Ovary (tissue), 7 donors: ENCODE measurements at regions not wholly inside any gene's neighbourhood (a gene's known extent, or its start where the extent isn't known, plus 50 kb on each side); places are given as distances from the start of the nearest gene placed in this dataset.

Source experiments
- DNase-seq, 5 donors: peaks; one replicate each; pipeline ENCODE4 v3.0.0-alpha.2; 2019 to 2020
- H3K27ac ChIP-seq, 2 donors: fragments of 200-600 bp; one replicate each; pipeline versions ENCODE4 v1.5.1 to v1.8.0; 2019 to 2022
- H3K27me3 ChIP-seq: fragments of 200-600 bp; one replicate; pipeline ENCODE4 v1.8.0; 2022
- H3K36me3 ChIP-seq: fragments of 200-600 bp; sonication (generic); one replicate; pipeline ENCODE4 v1.5.1; 2019
- H3K4me1 ChIP-seq: one replicate; pipeline ENCODE4 v1.8.1; 2013; ENCODE audit warnings: mild to moderate bottlenecking, moderate library complexity; ENCODE audit not compliant: insufficient read depth
- H3K4me3 ChIP-seq: fragments of 200-600 bp; sonication (generic); one replicate; pipeline ENCODE4 v1.5.1; 2017
- H3K9me3 ChIP-seq, 2 donors: fragments of 200-600 bp in 1 of 2; sonication (generic) in 1 of 2; one replicate each; pipeline versions ENCODE4 v1.5.1 to v1.8.1; 2013 to 2019; ENCODE audit warnings: mild to moderate bottlenecking in 1 of 2, moderate library complexity in 1 of 2
- EP300 ChIP-seq: sonication (generic); formaldehyde crosslinking; IDR thresholded peaks from one replicate; pipeline ENCODE4 v1.6.1; 2017; ENCODE audit warnings: antibody characterized with exemption
- POLR2A ChIP-seq: fragments of 450-650 bp; IDR thresholded peaks from one replicate; pipeline ENCODE4 v1.6.1; 2017; ENCODE audit warnings: antibody characterized with exemption, mild to moderate bottlenecking, moderate library complexity
- WGBS, 3 donors: extraction: QIAGEN DNeasy Blood & Tissue Kit in 1 of 3; methylation state at CpG; one replicate each; pipeline versions ENCODE4 v1.1.5 to v1.1.7; 2013 to 2017; 5-methylcytosine and 5-hydroxymethylcytosine counted together
- intact Hi-C, 4 donors: fragments of 100-400 bp; cut with DNase I; formaldehyde crosslinking; loops; one replicate each; pipeline versions ENCODE4 v1.11.0 to v1.15.1; 2022 to 2023
- TF ChIP-seq, protein P1 (sequence below), 3 donors: fragments of 450-650 bp in 2 of 3; fragments of 200-600 bp in 1 of 3; IDR thresholded peaks; one replicate each; pipeline versions ENCODE4 v1.5.1 to v1.8.0; 2016 to 2022; ENCODE audit warnings: antibody characterized with exemption in 3 of 3, mild to moderate bottlenecking in 1 of 3
- donor health status: DM: no; HTN: no; CAD: no; lungs with moderate emphysema.
- donor health status: DM: no; HTN: no; CAD: no.
- donor health status: Bipolar disorder and iron deficiency.
- donor health status: DM: no; HTN: no; CAD: no.
- donor health status: DM: yes; HTN: yes; CAD: no.

DNA sequence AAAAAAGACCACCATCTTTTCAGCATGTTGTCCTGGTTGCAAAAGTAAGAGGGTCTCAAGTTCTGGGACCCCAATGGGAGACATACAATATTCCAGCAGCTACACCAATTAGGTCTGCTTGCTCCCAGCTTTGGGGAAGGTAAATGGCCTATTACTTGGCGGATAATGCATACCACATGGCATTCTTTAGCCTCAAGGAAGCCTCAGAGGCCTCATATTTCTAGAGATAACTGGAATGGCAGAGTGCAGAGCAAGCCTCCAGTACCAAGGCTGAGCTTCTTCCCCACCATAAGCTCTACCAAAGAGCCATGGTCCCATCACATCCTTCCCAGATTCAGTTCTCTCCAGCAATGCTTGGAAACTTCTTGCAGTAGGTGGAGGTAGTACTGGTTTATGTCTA lies 493.8 kb downstream of the SHQ1 start:
- no peak for DNase-seq
- Histone ChIP-seq H3K27me3 (no peaks in the 10 kb centered on the region), H3K4me1 (no peaks in the 10 kb centered on the region), H3K9me3 (no peaks in the 10 kb centered on the region), H3K36me3 (no peaks in the 10 kb centered on the region), H3K27ac (no peak overlapping the region), H3K4me3 (no peak overlapping the region)
- TF ChIP-seq EP300 (no peak), POLR2A (no peak)
- TF ChIP-seq, protein P1, sequence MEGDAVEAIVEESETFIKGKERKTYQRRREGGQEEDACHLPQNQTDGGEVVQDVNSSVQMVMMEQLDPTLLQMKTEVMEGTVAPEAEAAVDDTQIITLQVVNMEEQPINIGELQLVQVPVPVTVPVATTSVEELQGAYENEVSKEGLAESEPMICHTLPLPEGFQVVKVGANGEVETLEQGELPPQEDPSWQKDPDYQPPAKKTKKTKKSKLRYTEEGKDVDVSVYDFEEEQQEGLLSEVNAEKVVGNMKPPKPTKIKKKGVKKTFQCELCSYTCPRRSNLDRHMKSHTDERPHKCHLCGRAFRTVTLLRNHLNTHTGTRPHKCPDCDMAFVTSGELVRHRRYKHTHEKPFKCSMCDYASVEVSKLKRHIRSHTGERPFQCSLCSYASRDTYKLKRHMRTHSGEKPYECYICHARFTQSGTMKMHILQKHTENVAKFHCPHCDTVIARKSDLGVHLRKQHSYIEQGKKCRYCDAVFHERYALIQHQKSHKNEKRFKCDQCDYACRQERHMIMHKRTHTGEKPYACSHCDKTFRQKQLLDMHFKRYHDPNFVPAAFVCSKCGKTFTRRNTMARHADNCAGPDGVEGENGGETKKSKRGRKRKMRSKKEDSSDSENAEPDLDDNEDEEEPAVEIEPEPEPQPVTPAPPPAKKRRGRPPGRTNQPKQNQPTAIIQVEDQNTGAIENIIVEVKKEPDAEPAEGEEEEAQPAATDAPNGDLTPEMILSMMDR (IDR thresholded peaks at IDR 0.05), result no peak
- WGBS, 3 donors, result 82 to 98% (median 95%) methylated on average over 1 of the region's 1 CpG
- intact Hi-C loops, result loop anchor here in 1 of 4 donors (5.0 kb wide), 1 partner anchor 668 kb away; no protein-coding TSS in a partner anchor

DNA sequence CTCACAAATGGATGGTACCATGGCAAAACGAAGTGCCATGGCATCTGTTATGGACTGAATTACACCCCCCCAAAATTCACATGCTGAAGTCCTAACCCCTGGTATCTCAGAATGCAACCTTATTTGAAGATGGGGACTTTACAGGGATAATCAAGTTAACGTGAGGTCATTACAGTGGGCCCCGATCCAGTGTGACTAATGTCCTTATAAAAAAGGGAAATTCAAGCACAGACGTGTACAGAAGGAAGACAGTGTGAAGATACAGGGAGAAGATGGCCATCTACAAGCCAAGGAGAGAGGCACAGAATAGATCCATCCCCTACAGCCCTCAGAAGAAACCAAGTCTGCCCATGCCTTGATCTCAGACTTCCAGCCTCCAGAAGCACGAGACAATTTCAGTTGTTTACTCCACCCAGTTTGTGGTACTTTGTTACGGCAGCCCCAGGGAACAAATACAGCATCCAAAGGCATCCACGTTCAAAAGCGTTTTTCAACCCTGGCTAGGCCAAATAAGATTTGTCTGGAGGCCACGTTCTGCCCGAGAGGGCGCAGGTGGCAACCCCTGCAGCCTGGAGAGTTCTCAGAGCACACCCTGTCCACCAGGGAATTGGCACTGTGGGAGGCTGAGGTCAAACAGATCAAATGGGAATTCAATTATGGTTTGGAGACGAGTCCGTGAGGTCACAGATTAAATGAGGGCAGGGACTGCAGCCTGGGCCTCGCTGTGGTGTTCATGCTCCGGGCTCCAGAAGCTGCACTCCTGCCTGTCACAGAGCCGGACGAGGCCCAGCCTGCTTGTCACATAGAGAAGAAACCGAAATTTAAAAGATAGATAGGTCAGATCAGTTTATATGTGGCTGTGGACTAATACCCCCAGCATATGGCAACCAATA lies 494.8 kb downstream of the SHQ1 start:
- H3K36me3 ChIP-seq, result no peaks in the 10 kb centered on the region
- TF ChIP-seq EP300, result no peak
- TF ChIP-seq, protein P1 (IDR thresholded peaks at IDR 0.05), result no peak
- TF ChIP-seq POLR2A, result no peak
- H3K27me3 ChIP-seq, result no peaks in the 10 kb centered on the region
- no peak overlapping the region for H3K4me3 ChIP-seq
- intact Hi-C loops, result loop anchor here in 1 of 4 donors (5.0 kb wide), 1 partner anchor 669 kb away; no protein-coding TSS in a partner anchor
- no peaks in the 10 kb centered on the region for H3K4me1 ChIP-seq
- no peaks in the 10 kb centered on the region for H3K9me3 ChIP-seq
- 83 to 89% (median 83%) methylated on average over 18 of the region's 18 CpGs for WGBS, 3 donors
- H3K27ac ChIP-seq, result no peak overlapping the region
- no peak for DNase-seq

DNA sequence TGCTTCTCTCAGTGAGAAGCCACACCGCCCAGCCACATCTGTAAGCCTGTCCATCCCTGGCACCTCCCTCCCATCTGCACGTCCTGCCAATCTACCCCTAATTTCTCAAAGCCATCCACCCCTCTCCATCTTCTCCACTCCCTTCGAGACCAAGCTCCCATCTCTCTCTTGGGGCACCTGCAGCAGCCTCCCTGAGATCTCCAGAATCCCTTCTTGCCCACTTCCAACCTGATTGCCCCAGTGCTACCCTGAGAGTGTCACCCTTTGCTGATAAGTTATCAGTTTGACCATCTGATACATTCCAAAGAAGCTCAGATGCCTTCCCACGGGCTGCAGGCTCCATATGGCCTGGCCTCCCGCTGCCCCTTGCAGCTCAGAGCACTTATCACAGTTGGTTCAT lies 496.1 kb downstream of the SHQ1 start:
- Histone ChIP-seq H3K27me3 (no peaks in the 10 kb centered on the region), H3K9me3 (no peaks in the 10 kb centered on the region), H3K4me3 (no peak overlapping the region), H3K27ac (no peak overlapping the region), H3K4me1 (no peaks in the 10 kb centered on the region), H3K36me3 (no peaks in the 10 kb centered on the region)
- WGBS, 3 donors, result 90 to 92% (median 90%) methylated on average over 5 of the region's 5 CpGs
- intact Hi-C loops, result loop anchor here in 1 of 4 donors (5.0 kb wide), 1 partner anchor 670 kb away; no protein-coding TSS in a partner anchor
- TF ChIP-seq POLR2A (no peak), EP300 (no peak)
- TF ChIP-seq, protein P1 (IDR thresholded peaks at IDR 0.05), result no peak
- no peak for DNase-seq

DNA sequence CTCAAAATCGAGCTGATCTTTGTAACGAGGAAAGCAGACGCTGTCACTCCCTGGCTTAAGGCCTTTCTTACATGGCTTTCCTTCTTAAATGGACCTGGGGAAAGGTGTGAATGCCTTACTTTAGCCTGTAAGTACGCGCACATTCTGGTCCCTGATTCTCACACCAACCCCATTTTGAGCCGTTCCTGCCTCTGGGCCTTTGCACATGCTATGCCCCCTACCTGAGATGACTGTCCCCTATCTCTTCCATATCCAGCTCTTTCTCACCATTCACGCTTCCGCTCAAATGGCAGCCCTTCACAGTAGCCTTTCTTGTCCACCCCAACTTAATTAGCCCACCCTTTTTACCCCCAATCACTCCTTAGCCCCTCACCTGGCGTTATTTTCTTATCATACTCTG lies 496.7 kb downstream of the SHQ1 start:
- Histone ChIP-seq H3K27me3 (no peaks in the 10 kb centered on the region), H3K27ac (no peak overlapping the region), H3K4me1 (no peaks in the 10 kb centered on the region), H3K9me3 (no peaks in the 10 kb centered on the region), H3K36me3 (no peaks in the 10 kb centered on the region), H3K4me3 (no peak overlapping the region)
- 87 to 98% (median 92%) methylated on average over 9 of the region's 9 CpGs for WGBS, 3 donors
- TF ChIP-seq EP300 (no peak), POLR2A (no peak)
- TF ChIP-seq, protein P1 (IDR thresholded peaks at IDR 0.05), result no peak
- no peak for DNase-seq
- intact Hi-C loops, result loop anchor here in 1 of 4 donors (2.0 to 5.0 kb wide), 2 partner anchors 27 to 671 kb away; no protein-coding TSS in a partner anchor
